HG02759 (cell line): ENCODE measurements at regions not wholly inside any gene's neighbourhood (a gene's known extent, or its start where the extent isn't known, plus 50 kb on each side); places are given as distances from the start of the nearest gene placed in this dataset.

ENCODE experiments used
- ATAC-seq: cut with Tn5 transposase; IDR thresholded peaks from one replicate; pipeline ENCODE4 v1.9.1; 2021; ENCODE audit warnings: mild to moderate bottlenecking, moderate library complexity; ENCODE audit not compliant: unreplicated experiment

DNA sequence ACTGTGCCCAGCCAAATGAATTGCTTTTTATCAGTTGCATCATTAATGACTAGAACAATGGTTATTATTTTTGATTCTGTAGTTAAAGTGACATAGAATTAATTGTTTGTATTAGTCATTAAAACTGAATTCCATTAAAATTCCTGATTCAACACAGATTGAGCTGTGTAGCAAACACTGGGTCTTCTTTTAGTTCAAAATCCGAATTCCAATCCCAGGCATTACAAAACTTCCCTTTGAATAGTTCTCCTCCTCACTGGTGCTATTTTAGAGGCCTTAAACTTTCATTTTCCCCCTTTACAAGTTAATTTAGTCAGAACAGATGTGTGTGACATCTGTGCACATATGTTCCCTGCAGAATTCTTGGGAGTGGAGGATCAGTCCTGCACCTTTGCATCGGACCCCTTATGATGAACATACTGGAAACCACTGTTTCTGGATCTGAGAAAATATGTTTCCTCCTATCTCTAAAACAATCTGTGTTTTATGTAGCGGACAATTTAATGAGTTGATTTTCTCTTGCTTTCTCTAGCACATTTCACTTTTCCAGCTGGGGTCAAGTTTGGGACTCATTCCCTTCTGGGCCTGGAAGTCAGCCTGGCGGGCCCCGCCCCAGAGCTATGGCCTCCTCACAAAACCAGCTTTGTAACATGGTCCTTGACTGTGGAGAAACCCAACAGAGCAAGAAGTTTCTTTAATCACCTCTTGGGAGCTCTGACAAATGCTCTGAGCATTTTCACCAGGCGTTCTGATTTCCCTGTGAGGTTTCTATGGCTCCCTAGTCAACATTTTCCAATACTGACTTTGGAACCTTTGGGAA lies 87.9 kb upstream of the MAMDC2 start:
- ATAC-seq = no peak

DNA sequence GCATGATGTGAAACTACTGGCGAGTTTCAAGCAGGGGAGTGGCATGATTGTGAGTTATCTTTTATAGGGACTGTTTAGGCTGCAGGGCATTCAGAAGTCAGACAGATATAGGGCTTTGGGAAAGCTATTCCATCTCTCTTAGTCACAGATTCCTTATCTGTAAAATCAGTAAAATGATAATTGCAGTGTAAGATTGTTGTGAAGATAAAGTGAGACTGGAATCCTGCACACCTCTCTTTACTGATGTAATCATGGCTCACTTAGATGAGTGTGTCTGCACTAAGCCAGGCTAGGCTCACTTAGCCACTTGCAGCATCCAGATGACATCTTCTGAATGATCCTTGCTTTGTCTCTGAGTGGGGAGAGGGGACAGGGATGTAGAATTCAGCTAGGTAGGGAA lies 81.8 kb upstream of the MAMDC2 start:
- ATAC-seq = no peak

DNA sequence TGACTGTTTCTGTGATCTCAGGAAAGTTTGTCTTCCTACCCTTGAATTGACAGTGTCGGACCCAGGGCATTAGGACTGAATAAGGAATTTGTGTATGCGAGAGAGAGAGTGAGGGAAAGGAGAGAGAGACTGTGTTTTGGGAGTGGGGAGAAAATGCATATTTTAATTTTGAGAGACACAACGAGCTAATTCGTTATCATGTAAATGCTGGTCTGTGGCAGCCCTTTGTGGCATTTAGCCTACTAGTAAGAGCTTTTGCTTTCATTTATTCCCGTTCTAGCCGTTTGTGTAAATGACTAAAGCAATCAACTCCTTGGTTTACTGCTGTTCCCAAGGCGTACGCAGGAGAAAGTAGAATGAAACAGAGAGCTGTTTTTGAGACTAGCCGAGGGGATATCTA lies 79.8 kb upstream of the MAMDC2 start:
- ATAC-seq = no peak

DNA sequence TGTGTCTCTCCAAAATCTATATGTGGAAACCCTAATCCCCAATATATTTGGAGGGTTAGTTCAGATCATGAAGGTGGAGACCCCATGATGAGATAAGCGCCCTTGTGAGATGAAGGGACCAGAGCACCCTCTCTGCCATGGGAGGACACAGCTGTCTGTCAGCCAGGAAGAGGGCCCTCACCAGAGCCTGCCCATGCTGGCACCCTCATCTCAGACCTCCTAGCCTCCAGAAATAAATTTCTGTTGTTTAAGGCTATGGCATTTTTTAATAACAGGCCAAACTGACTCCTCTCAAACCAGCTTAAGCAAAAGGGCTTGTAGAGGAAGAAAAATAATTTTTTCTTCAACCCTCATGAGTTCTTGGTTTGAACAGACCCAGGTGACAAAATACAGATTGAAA lies 79.2 kb upstream of the MAMDC2 start:
- no peak for ATAC-seq

DNA sequence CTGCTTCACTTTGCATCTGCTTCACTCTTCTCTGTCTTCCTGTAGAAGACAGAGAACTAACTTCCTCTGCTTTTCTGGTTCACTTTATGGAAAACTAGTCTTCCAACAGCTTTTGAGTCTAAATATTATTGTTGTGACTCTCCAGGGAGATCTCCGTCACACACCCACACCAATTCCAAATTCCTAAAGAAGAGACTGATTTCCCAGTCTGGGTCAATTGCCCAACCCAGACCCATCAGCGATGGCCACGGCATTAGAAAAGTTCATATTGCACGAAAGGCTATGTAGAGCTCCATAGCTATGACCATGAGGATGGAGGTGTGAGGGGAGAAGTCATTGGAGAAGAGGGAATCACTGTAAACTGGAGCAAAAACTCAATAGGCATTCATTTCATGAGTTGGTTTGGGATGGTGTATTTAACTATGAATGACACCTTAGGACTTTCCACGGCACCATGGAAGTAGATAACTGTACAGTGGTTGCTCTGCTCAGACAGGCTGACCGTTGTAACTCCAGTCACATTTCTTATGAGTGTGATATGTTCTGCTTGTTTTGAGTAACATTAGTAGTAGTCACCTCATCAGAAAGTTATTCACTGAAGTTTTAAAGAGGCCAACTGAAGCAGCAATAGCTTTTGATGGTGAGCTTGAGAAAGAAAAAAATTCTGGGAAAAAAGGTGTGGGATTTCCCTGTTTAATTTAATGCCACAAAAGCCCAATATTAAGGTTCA lies 78.1 kb upstream of the MAMDC2 start:
- ATAC-seq = no peak

DNA sequence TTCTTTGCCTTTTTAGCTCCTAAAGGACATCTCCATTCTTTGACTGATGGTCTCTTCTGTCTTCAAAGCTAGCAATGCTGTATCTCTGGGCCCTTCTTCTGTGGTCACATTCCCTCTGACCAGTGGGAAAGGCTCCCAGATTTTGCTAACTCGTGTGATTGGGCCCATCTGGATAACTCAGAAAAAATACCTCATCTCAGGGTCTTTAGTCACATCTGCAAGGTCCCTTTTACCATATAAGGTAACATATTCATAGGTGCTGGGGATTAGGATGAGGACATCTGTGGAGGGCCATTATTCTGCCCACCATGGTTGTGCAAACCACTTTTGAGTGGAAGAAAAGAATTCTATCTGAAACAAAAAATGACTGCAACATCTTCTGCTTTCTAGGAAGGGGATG lies 76.3 kb upstream of the MAMDC2 start:
- no peak for ATAC-seq

DNA sequence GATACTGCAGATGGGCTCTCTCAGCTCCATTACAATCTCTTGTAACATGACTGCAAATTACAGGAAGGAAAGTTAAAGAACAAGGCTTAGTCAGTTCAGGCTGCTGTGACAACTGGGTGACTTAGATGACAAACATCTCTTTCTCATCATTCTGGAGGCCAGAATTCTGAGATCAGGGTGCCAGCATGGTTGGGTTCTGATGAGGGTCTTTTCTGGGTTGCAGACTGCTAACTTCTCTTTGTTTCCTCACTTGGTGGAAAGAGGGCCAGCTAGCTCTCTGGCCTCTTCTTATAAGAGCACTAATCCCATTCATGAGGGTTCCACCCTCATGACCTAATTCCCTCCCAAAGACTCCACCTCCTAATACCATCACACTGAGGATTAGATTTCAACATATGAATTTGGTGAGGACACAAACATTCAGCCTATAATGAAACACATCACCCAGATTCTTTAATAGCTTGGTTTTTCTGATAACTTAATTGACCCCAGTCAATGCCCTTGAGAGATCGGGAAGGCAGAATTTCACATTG lies 73.6 kb upstream of the MAMDC2 start:
- no peak for ATAC-seq

DNA sequence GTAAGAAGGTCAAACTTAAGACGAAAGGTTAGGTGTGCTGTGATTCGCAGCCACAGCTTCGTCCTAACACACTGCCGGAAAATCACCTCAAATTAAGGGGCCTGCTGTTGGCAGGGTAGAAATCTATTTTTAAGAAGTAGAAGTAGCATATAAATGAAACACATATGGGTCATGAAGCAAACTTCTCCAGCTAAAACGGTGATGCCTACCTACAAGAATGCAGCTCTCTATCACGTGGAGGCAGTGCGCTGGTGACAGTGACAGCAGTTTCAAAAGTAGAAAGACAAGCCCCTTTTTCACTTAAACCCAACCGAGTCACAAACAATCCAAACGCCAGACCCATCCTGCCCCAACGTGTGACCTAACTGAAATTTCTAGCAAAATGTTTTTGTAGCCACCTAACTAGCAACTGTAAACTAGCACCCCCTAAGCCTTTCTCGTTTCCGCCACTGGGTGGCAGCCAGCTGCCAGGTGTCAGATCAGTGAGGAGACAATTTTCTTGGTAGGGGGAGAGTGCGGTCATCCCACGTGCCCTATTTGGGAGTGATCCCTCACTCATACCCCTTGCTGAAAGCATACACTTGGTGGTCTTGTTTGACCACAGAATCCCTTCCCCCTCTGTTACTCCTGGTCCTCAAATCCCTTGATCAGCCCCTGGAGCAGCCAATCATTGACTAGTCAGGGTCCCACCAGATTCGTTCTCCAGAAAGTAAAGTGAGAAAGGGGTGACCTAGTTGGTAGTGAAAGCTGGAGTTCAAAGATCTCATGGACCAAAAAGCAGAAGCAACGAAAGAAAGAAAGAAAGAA lies 71.8 kb upstream of the MAMDC2 start:
- ATAC-seq = peak; percentile 55

DNA sequence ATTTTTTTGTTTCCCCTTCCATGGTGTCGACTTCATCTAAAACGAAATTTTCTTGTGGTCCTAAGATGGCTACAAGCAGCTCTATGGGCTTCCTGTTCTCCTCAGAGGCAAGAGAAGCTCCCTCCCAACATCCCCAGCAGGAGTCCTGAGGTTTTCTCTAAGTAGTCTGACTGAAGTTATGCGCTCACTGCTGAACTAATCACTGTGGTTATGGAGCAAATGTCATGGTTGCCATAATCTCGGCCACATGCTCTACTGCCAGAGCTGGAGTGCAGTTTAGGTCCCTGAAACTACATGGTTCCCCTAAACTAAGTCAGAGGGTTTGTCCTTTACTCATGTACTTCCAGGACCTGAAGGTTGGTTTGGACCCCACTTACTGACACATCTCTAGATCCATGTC lies 68.0 kb upstream of the MAMDC2 start:
- ATAC-seq = no peak

DNA sequence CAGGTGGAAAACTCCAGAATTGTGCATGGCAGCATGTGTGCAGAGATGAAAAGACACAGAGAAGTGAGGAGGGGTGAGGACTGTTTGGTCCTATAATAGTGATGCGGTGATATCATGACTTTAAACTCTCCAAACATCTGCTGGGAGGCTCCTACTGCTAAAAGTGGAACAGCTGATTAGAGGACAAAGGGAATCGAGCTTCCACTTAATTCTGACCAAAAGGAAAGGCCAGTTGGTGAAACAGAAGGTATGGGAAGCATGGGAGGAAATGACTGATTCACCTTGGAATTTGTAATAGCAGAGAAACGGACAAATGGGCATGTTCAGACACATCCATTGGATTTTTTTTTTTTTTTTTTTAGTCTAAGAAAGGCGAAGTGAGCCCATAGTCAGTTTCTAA lies 67.5 kb upstream of the MAMDC2 start:
- ATAC-seq = no peak

DNA sequence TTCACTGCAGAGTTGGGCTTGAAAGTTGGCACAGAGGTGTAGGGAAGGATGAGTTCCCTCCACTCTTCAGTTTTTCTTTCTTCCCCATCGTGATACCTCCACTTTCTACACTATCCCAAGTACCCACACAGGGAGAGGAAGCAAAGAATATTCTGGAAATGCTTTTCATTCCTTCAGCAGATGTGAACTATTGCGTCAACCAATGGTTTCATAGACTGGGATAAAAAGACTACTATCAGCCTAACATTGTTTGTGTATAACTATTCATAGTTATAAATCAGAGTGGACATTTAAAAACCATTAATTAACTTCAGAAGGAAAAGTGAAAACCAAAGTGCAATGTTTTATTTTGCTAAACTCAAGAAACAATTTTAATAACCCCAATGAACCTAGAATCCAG lies 63.6 kb upstream of the MAMDC2 start:
- no peak for ATAC-seq

DNA sequence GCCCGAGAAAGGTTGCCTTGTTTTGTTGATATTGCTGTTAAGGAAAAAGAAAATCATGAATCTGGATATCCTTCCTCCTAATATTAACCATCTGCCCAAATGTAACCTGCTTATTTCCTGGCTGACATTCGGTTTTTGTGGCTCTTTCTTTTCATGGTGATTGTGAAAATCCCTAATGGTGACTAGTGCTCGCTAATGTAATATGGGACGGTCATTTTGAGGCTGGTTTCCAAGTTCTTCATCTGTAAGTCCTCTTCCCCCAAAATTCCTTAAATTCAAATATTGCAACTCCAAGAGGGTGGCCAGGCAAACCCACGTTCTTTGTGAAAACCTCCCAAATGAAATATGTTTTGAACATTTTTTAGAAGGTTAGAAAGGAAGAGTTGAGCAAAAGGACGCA lies 63.1 kb upstream of the MAMDC2 start:
- ATAC-seq = no peak

DNA sequence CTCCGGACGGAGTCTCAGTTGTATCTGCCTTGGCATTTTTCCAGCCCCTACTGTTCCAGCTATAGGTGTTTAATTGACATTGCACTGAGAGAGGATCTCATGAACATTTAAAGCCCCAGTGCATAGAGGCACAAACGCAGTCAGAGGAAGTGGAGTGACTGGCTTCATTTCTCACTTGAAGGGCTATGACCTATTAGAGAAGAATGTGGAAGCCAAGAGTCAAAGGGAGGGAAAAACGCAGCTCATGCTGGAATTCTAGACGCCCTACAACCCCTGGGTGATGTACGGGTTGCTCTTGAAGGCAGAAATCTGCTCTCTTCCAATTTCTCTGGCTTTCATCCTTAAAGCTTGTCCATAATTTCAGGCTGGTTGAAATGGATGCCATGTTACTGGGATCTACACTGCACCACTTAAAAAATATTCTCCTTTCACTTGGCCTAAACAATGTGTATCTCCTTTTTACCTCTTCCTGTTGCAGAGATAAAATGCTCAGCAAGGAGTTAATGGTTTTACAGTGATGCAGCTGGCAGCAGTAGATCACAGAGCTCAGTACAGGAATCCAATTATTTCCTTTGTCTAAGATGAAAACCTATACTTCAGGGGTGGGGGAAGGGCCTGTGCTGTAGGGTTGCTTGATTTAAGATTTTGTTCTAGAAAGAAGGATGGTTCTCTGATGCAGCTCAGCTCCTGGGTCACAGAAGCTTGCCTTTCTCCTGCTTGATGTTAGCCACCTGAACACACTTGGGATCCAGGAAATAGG lies 61.8 kb upstream of the MAMDC2 start:
- no peak for ATAC-seq

DNA sequence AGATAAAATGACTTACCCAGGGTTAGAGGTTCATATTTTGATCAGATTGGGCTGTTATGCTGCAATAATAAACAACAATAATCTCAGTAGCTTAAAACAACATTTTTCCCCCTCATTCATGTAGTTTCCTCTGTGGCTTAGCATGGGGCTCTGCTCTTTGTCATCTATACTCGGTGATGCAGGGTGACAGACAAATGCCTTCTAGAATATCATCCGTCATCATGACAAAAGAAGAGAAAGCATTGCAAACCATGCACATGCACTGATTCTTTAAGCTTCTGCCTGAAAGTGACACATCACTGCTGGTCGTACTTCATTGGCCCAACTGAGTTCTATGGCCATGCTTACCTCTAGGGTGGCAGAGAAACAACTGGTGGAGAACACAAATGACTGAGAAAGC lies 58.8 kb upstream of the MAMDC2 start:
- ATAC-seq = no peak

DNA sequence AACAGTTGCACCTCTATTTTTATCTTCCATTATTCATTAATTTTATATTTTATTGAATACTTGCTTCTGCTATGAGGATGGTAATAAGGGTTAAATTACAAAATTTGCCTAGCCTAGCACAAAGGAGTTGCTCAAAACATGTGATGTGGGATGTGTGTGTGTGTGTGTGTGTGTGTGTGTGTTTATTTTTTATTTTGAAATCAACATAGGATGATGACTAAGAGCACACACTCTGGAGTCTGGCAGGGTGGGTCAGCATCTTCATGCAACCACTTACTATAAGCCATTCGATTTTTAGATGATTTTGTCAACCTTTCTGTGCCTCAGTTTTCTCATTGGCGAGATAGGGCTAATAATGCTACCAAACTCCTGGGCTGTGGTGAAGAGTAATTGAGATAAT lies 57.7 kb upstream of the MAMDC2 start:
- no peak for ATAC-seq

DNA sequence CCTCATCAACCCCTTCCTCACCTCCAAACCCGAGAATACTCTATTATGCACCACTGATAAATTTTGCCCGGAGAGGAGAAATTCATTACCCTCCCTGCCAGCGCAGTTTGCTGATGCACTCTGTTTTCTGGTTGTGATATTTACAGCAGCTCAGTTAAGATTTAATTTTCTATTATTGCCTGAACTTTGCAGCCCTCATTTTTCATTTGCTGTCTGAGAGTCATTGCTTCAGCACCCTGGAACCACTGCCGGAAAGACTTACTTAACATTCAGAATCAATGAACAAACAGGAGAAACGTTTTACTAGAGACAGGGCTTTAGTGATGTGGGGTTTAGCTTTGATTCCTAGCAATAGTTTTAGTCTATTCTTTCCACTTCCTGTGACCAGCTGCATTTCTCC lies 56.7 kb upstream of the MAMDC2 start:
- no peak for ATAC-seq

DNA sequence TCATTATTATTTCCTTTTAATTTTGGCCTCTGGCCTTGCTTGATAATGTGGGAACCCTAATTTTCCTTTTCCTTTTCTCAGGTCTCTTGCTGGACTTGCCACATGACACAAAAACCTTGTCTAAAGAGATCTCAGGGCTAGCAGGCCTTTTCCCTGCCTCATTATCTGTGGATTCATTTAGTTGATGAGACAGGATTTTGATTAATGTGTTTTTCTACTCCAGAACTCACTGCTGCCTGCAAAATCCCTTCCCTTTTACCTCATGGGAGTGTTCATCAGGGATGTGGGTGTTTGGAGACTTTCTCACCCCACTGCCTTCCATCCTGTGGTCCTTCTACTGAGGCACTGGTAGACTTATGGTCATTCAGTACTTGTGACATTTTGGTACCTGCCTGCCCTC lies 56.2 kb upstream of the MAMDC2 start:
- no peak for ATAC-seq

DNA sequence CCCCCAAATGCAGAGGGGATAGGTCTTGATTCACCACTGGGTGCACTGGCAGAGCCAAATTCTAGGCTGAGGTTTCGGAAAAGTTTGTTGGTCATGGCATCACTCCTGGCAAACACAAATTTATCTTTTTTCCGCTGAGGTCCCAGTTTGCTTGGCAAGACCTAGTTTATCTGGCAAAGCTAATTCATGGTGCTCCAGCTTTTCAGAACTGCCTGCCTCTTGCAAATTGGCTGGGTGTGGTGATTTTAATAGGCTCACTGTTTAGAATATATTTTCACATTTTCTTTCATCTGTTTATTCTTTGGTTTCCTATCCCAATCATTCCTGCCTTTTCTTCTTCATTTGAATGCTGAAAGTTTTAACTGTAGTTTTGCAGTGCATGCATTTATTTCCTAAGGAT lies 50.5 kb upstream of the MAMDC2 start:
- ATAC-seq = no peak
